ENCODE measurements at regions not wholly inside any gene's neighbourhood (a gene's known extent, or its start where the extent isn't known, plus 50 kb on each side); places are given as distances from the start of the nearest gene placed in this dataset.

- TF ChIP-seq POLR2A (IDR thresholded peaks at IDR 0.05) = no peak
- TF ChIP-seq CTCF (IDR thresholded peaks at IDR 0.05) = no peak
Observed at GRCh38 chr14:58884442-58884841, 246.7 kb downstream of the DACT1 start.

Data from vagina (tissue), 2 donors.